Heart right ventricle (tissue), 16 donors: ENCODE measurements at regions not wholly inside any gene's neighbourhood (a gene's known extent, or its start where the extent isn't known, plus 50 kb on each side); places are given as distances from the start of the nearest gene placed in this dataset.
A peak's percentile ranks its signal among the peaks of the same experiment; 100 is the strongest.
"Not testable (repeated sequence)": the region's sequence is repeated elsewhere in the genome, so short reads cannot be mapped to it uniquely, and the experiment has no call there.

Experiments
- ATAC-seq, 8 donors: fragments of 200-7000 bp; cut with Tn5 transposase; one replicate each; pipeline ENCODE4 v1.9.1; 2020; ENCODE audit warnings: mild to moderate bottlenecking in 8 of 8, moderate library complexity in 8 of 8, moderate number of reproducible peaks in 1 of 8
- DNase-seq, 2 donors: peaks; one replicate each; pipeline ENCODE4 v3.0.0-alpha.2; 2020
- H3K27ac ChIP-seq, 10 donors: fragments of 200-600 bp; sonication (generic) in 2 of 10; one replicate each; pipeline versions ENCODE4 v1.5.0 to v1.8.0; 2020 to 2022; ENCODE audit warnings: mild to moderate bottlenecking in 3 of 10
- H3K27me3 ChIP-seq, 7 donors: fragments of 200-600 bp; one replicate each; pipeline ENCODE4 v1.8.0; 2021 to 2022; ENCODE audit warnings: mild to moderate bottlenecking in 2 of 7
- H3K36me3 ChIP-seq, 9 donors: fragments of 200-600 bp; sonication (generic) in 1 of 9; one replicate each; pipeline versions ENCODE4 v1.5.0 to v1.8.0; 2020 to 2022; ENCODE audit warnings: mild to moderate bottlenecking in 2 of 9
- H3K4me1 ChIP-seq, 9 donors: fragments of 200-600 bp; sonication (generic) in 1 of 9; one replicate each; pipeline versions ENCODE4 v1.5.0 to v1.8.0; 2020 to 2022; ENCODE audit warnings: mild to moderate bottlenecking in 4 of 9
- H3K4me3 ChIP-seq, 10 donors: fragments of 200-600 bp; sonication (generic) in 2 of 10; one replicate each; pipeline versions ENCODE4 v1.5.0 to v1.8.0; 2020 to 2022; ENCODE audit warnings: mild to moderate bottlenecking in 7 of 10, moderate library complexity in 2 of 10
- H3K9me3 ChIP-seq, 11 donors: fragments of 200-600 bp in 10 of 11; sonication (generic) in 2 of 11; one replicate each; pipeline versions ENCODE4 v1.5.0 to v1.8.0; 2013 to 2022; ENCODE audit warnings: mild to moderate bottlenecking in 2 of 11, control low read depth in 1 of 11, moderate library complexity in 1 of 11
- CTCF ChIP-seq, 9 donors: fragments of 200-600 bp; sonication (generic) in 2 of 9; IDR thresholded peaks; one replicate each; pipeline versions ENCODE4 v1.5.0 to v1.8.0; 2021 to 2022; ENCODE audit warnings: antibody characterized with exemption in 9 of 9, mild to moderate bottlenecking in 5 of 9, moderate library complexity in 1 of 9
- WGBS, 2 donors: extraction: QIAGEN DNeasy Blood & Tissue Kit; methylation state at CpG; one replicate each; pipeline ENCODE4 v1.1.7; 2013; ENCODE audit warnings: inconsistent platforms in 1 of 2; 5-methylcytosine and 5-hydroxymethylcytosine counted together
- intact Hi-C, 10 donors: fragments of 100-400 bp; cut with DNase I; formaldehyde crosslinking; loops; one replicate each; pipeline versions ENCODE4 v1.11.1 to v1.14.2; 2022
- donor health status: Arrhythmogenic right ventricular cardiomyopathy.
- donor health status: ischemic (EF 13 %, LVEDD 7.1; RV severe dilation, severe dysfunction).
- donor health status: healthy with polysubstance abuse.
- donor health status: DM: no; HTN: yes; CAD: no.
- donor health status: DM: no; HTN: no; CAD: no.
- donor health status: ischemic (EF 25% LVEDD 6.9; RV normal size, moderate dysfunction).
- donor health status: ischemic (EF 25% LVEDD 5.7; RV mildly dilated, moderate dysfunction).
- donor health status: healthy.
- donor health status: DM: yes; HTN: yes; CAD: no.
- donor health status: Ischemic cardiomyopathy.
- donor health status: ischemic (EF 35%, LVEDD 5.7; RV mildly dilated, moderate dysfunction).
- donor health status: nonischemic (EF 11% LVEDD 7.7; RV severe dilation, severe dysfunction).
- donor health status: DM: yes; HTN: yes; CAD: no.
- donor health status: PGD.
- donor health status: ischemic (EF 29% LVEDD 5.4; RV normal size, mild dysfunction).
- donor health status: nonischemic (EF 23%, LVEDD 6.1; RV moderate dilation, normal function).

GRCh38 chr15:24269166-24269571 lies 406.4 kb upstream of the NPAP1 start:
- H3K4me3 ChIP-seq = no peak overlapping the region
- no peaks in the 10 kb centered on the region for H3K4me1 ChIP-seq
- WGBS, 2 donors = 33 to 37% methylated on average over 4 of the region's 4 CpGs
- intact Hi-C loops = no loop called here
- H3K27ac ChIP-seq = no peak overlapping the region
- H3K9me3 ChIP-seq = no peaks in the 10 kb centered on the region
- ATAC-seq = peak in 1 of 8 donors; percentile 57
- no peaks in the 10 kb centered on the region for H3K36me3 ChIP-seq
- DNase-seq = no peak
- no peaks in the 10 kb centered on the region for H3K27me3 ChIP-seq
- no peak for TF ChIP-seq CTCF (IDR thresholded peaks at IDR 0.05)

DNA sequence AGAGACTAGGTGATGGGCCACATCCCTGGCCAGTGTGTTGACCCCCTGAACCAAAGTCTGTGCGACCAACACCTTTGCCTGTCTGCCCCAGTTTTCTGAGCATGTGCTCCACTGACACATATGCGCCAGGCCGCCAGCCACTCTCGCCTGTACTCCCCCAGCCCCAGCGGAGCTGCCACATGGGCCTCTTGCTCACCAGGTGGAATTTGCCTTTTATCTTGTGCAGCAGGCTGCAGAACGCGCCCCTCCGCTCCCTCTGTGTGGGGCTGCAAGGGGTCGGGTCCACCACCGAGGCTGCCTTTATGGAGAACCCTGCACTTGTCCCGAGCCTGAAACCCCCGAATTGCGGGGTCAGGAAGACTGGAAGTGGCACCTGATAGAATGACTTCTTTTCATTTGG lies 405.7 kb upstream of the NPAP1 start:
- ATAC-seq = no peak
- Histone ChIP-seq H3K27me3 (no peaks in the 10 kb centered on the region), H3K9me3 (no peaks in the 10 kb centered on the region), H3K36me3 (no peaks in the 10 kb centered on the region), H3K27ac (no peak overlapping the region), H3K4me1 (no peaks in the 10 kb centered on the region), H3K4me3 (no peak overlapping the region)
- WGBS, 2 donors = 80 to 91% methylated on average over 13 of the region's 13 CpGs
- intact Hi-C loops = no loop called here
- no peak for TF ChIP-seq CTCF (IDR thresholded peaks at IDR 0.05)
- DNase-seq = no peak

- H3K4me3 ChIP-seq, H3K4me1 ChIP-seq, H3K36me3 ChIP-seq, DNase-seq, ATAC-seq, H3K27me3 ChIP-seq, H3K9me3 ChIP-seq, intact Hi-C loops, H3K27ac ChIP-seq: not testable (repeated sequence)
- 63 to 72% methylated on average over 4 to 5 of the region's 5 CpGs for WGBS, 2 donors
Observed at GRCh38 chr15:24271496-24272244, 403.9 kb upstream of the NPAP1 start.

GRCh38 chr15:24292837-24293236 lies 382.7 kb upstream of the NPAP1 start:
- no peaks in the 10 kb centered on the region for H3K9me3 ChIP-seq
- no peak overlapping the region for H3K27ac ChIP-seq
- no peaks in the 10 kb centered on the region for H3K27me3 ChIP-seq
- TF ChIP-seq CTCF (IDR thresholded peaks at IDR 0.05) = no peak
- ATAC-seq (no peak), DNase-seq (no peak)
- intact Hi-C loops = no loop called here
- no peaks in the 10 kb centered on the region for H3K4me1 ChIP-seq
- WGBS, 2 donors = 49 to 56% methylated on average over 2 of the region's 2 CpGs
- no peaks in the 10 kb centered on the region for H3K36me3 ChIP-seq
- no peak overlapping the region for H3K4me3 ChIP-seq

- H3K27me3 ChIP-seq, intact Hi-C loops, H3K27ac ChIP-seq, H3K36me3 ChIP-seq, DNase-seq, H3K4me1 ChIP-seq, H3K9me3 ChIP-seq, ATAC-seq, H3K4me3 ChIP-seq: not testable (repeated sequence)
- 56 to 63% methylated on average over 8 of the region's 8 CpGs for WGBS, 2 donors
Observed at GRCh38 chr15:24300804-24301368, 374.7 kb upstream of the NPAP1 start.

DNA sequence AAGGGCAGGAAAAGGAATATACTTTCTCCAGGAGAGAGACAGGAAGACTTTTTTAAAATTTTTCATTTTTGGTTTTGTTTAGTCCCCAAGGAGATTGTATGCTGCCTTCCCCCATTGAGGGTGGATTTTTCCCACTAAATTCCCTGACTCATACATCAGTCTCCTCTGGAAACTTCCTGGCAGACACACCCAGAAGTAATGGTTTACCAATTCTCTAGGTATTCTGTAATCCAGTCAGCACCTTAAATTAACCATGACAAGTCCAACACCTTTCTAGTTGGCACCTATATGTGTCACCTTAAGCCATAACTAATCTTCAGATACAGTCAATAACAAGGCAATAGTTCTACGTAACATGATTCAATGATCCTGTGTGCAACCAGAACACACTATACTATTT lies 373.6 kb upstream of the NPAP1 start:
- H3K27ac ChIP-seq, ATAC-seq, H3K4me3 ChIP-seq, H3K36me3 ChIP-seq, DNase-seq, intact Hi-C loops, H3K9me3 ChIP-seq, H3K4me1 ChIP-seq, H3K27me3 ChIP-seq: not testable (repeated sequence)
- WGBS, 2 donors = 89% methylated on average over 1 of the region's 1 CpG

DNA sequence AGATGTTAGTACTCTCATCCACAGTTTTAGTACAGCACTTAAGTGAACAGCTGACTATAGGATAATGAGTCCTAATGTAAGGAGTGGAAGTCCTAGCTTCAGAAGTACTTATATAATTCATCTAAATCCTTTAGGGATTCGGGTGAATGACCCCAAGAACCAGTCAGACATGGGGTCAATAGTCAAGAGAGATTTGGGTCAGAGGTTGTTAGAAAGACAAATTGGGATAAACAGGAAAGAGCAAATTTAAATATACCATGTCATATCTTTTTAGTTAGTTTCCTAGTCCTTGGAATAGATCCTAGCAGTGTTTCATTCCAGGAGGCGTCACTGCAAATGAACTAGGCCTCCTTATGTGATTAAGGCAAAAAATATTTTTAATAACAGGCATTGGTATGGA lies 370.8 kb upstream of the NPAP1 start:
- H3K4me3 ChIP-seq, H3K36me3 ChIP-seq, H3K9me3 ChIP-seq, ATAC-seq, H3K27ac ChIP-seq, H3K4me1 ChIP-seq, intact Hi-C loops, H3K27me3 ChIP-seq, DNase-seq: not testable (repeated sequence)
- 30 to 38% methylated on average over 2 of the region's 2 CpGs for WGBS, 2 donors

DNA sequence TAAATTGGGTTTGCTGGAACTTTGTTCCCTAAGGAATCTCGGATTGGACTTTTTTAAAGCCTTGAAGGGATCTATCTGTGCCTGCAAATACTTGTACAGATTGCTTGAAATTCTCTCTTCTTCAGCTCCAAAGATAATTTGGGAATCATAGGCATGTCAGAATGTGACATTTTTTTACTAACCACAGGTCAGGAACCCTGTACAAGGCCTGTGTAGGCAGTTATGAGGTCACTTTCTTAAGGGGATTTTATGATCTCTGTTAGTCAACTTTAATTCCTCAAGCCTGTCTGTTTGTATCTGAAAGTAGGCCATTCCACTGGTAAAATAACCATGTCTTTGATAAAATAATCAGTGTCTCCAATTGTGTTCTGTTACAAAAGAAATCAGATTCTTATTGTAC lies 369.9 kb upstream of the NPAP1 start:
- H3K4me3 ChIP-seq, H3K36me3 ChIP-seq, DNase-seq, H3K9me3 ChIP-seq, intact Hi-C loops, H3K27ac ChIP-seq, H3K4me1 ChIP-seq, H3K27me3 ChIP-seq: not testable (repeated sequence)
- 39 to 46% methylated on average over 1 of the region's 1 CpG for WGBS, 2 donors
- ATAC-seq = peak in 1 of 8 donors; percentile 40

DNA sequence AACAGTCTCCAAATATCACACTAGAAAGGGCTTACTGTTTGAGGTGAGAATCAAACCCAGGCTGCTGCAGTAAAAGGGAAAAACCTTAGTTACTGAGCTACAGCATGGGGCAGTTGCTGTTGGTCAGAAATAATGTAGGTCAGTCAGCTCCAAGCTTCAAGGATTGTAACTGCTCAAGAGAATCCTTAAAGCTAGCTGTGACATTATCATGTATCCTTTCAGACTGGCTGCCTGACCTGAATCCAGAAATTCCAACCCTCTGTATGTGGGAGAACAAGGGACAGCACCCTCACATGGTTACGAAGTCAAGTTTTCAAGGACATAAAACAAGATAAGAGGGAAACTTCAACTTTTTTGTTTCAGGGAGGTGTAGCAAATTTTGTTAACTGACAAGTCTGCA lies 365.9 kb upstream of the NPAP1 start:
- H3K4me3 ChIP-seq, H3K9me3 ChIP-seq, ATAC-seq, H3K4me1 ChIP-seq, DNase-seq, H3K27ac ChIP-seq, H3K36me3 ChIP-seq, H3K27me3 ChIP-seq, intact Hi-C loops: not testable (repeated sequence)
- 61 to 69% methylated on average over 1 of the region's 1 CpG for WGBS, 2 donors
